GM21737 (cell line): ENCODE measurements at regions not wholly inside any gene's neighbourhood (a gene's known extent, or its start where the extent isn't known, plus 50 kb on each side); places are given as distances from the start of the nearest gene placed in this dataset.

Experiments used
- ATAC-seq: cut with Tn5 transposase; IDR thresholded peaks from one replicate; pipeline ENCODE4 v1.9.1; 2021; ENCODE audit warnings: mild to moderate bottlenecking, moderate library complexity; ENCODE audit not compliant: unreplicated experiment

DNA sequence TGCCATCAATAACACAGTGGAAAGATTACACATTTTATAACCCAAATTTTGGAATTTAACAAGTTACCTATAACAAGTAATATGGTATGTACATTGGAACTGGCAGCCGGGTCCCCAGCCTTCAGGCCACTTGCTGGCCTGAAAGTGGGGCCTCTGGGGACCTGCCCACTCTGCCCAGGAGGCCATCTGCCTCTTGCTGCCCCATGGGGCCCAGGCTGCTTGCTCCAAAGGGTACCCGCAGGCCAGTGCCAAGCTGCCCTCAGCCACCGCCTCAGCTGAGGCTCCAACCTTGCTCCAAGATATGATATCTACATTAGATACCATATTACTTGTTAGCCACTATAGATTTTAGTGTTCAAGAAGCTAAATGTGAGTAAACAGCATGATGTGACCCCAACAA lies 120.8 kb upstream of the TMEFF2 start:
- ATAC-seq: no peak

DNA sequence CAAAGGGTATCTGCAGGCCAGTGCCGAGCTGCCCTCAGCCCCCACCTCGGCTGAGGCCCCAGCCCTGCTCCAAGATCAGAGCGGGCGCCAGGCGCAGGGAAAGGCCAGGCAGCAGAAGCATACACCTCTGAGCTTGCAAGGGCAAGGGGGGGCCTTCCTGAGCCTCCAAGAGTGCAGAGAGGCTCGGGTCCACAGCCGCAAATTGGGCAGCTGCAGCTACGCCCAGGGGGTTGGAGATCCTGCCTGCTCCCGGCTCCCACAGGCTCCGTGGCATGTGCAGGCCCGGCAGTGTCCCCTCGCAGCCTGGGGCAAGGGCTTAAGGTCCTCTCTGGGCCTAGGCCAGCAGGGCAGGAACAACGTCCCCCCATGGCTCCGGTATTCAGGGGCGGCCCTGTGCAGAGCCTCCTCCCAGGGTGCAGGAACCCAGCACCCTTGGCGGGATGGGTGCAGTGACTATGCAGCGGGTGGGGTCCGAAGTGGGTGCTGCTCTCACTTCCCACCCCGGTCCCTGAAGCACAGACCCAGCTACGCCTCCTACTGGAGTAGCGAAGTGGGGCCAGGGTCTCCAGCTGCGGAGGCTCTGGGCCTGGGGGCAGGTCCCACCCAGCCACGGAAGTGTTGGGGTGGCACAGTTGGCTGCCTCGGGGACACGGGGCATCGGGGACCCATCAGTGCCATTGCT lies 120.2 kb upstream of the TMEFF2 start:
- ATAC-seq: no peak

DNA sequence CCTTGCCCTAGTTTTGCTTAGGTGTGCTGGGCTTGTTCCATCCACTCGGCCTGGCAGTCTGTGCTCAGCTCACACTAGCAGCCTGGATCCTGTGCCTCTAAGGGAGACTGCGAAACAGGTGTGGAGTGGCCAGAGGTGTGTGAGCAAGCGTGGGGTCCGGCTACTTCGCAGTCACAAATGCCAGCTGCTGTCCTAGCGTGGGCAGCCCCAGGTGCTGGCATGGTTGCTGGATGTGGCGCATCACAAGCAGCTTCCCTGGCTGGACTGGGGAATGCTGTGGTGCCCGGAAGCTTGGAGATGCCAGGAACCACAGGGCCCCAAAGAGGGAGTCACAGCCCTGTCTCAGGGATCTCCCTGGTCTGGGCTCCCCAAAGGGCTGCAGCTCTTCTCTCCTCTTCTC lies 119.0 kb upstream of the TMEFF2 start:
- no peak for ATAC-seq

DNA sequence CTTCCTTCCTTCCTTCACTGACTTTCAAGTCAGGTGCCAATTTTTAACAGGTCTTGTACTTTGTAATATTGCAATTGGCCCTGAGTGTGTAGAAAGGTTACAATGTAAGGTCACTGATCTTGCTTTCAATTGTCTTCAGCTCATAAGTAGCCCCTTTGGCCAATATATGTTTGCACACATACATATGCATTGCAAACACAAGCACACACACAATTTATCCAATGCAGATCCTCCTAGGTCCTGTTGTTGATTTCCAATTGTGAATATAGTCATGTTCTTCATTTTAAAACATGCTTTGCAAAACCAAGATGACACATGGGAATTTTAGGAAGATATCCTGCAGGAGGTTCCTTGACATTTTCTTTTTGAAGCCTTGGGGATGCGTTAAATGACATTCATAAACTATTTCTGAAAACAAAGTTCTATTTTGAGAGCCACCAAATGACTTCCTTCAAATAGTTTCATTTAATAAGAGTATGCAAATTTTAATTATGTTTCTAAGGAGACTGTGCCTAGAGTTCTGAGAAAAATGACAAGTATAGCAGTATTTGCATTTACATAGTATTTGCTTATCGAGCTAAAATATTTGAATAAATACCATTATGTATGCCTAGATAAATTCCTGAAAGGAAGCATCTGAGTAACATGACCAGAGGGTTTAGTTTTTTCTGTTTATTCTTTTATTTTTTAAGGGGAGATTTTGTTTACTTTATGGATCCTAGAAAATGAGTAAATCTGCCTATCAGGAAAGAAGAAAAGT lies 117.1 kb upstream of the TMEFF2 start:
- ATAC-seq: no peak

DNA sequence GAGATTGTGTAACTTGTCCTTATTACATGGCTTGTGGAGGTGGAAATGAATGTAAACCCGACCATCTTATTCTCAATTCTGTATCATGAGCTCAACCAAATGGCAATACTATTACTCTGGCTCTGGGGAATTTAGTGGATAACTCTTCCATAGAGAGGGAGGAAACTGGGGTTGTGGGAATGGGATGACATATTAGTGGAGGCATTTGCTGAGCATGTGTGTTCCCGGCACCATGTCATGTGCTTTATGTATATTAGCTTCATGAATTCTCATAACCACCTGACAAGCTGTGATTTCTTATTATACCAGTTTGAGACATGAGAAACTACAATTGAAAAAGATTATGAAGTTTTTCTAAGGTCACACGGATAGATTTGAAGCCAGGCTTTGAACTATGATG lies 112.8 kb upstream of the TMEFF2 start:
- no peak for ATAC-seq

DNA sequence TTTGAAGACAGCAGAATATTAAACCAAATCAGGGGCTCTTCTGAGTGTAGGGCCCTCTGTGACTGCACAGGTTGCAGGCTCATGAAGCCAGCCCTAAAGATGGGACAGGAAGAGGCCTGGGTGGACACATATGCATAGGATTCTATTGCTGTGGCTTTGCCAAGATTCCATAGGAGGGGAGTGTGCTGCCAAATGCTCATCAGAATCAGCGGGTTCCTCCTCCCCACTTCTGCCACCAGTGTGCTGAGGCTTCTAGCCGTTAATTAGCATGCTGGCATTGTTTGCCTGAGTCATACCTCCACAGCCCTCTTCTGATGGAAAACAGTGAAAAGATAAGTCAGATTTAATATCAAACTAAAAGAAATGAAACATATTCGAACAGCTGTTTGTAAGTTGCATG lies 103.9 kb upstream of the TMEFF2 start:
- no peak for ATAC-seq

DNA sequence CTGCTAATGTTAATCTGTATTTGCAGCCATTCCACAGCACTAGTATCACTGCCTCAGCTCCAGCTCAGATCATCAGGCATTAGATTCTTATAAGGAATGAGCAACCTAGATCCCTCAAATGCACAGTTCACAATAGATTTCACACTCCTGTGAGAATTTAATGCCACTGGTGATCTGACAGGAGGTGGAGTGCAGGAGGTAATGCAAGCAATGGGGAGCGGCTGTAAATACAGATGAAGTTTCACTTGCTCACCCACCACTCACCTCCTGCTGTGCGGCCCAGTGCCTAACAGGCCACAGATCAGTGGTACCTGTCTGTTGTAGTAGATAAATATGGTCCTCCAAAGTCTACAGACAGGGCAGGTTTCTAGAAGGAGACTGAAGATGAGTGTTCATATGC lies 97.7 kb upstream of the TMEFF2 start:
- no peak for ATAC-seq

DNA sequence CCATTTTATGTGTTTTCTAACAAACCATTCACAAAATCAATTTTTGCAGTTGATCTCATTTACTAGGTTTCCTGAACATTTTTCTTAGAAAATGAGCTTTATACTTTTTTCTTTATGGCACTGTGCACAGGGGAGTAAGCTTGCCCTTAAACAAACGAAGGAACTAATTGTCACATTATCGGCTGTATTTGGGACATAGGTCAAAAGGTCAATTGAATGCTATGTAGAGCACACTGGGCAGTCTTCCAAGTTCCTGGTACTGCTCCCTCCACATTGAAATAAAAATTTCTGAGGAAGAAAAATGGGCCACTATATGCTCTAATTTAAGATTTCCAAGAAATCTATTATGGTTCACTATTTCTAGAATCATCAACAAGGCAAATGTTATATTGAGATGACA lies 93.6 kb upstream of the TMEFF2 start:
- no peak for ATAC-seq

DNA sequence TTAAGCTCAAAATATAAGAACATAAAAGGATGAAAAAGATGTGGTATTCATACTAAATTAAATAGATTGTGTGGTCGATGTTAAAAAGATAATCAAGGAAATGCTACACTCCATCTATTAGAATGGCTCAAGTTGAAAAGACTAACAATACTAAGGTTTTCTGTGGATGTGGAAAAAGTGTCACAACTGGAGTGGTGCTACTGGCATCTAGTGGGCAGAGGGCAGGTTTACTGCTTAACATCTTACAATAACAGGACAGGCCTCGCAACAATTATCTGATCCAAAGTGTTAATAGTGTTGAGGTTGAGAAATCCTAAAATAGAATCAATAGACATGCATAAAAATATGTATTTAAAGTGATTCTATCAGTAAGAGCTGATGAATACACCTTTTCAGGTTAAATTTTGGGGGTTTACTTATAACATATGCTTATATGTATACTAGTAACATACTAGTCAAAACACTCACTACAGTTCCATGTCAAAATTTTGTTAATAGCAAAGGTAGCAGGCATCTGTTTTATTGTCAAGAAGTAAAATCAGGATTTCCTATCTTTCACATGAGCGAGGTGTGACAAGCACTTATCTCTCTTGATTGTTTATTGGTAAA lies 91.5 kb upstream of the TMEFF2 start:
- ATAC-seq: no peak

DNA sequence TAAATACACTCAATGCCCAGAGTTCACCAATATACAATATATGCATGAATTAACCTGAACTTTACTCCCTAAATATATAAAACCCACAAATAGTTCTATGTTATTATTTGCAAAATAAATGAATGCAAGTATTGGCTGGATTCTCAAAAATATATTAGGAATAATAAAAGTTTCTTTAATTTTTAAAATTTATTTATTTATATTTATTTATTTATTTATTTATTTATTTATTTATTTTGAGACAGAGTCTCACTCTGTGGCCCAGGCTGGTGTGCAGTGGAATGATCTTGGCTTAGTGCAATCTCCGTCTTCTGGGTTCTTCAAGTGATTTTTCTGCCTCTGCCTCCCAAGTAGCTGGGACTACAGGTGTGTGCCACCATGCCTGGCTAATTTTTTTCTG lies 88.7 kb upstream of the TMEFF2 start:
- ATAC-seq: no peak

DNA sequence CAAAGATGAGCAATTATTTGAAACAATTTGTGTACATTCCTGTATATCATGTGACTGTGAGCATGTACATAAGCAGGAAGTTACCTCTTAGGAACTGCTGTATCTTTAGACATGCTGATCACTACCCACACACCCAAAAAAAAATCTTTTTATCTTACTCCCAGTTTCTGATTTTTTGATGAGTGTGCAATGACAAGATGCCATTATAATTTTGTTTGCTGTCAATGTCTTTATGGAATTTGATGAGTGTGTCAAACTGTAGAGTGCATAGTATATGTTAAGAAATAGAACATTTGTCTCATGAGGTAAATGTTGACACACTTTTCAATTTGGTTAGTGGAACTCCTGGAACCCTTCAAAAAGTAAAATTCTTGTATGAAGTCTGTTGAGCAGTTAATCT lies 84.0 kb upstream of the TMEFF2 start:
- ATAC-seq: no peak

DNA sequence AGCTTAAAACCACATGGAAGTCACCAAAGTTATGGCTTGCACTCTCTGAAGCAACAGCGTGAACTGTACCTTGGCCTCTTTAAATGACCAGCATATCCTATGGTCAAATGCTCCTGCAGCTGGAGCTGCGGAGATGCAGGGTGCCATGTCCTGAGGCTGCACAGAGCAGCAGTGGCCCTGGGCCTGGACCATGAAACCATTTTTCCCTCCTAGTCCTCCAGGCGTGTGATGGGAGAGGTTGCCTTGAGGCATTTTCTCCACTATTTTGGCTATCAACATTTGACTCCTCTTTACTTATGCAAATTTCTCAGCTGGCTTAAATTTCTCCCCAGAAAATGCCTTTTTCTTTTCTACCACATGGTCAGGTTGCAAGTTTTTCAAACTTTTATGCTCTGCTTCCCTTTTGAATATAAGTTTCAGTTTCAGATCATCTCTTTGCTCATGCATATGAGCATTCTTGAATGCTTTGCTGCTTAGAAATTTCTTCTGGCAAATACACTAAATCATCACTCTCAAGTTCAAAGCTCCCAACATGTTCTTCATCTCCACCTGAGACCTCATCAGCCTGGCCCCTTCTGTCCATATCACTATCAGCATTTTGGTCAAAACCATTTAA lies 82.9 kb upstream of the TMEFF2 start:
- ATAC-seq: no peak

DNA sequence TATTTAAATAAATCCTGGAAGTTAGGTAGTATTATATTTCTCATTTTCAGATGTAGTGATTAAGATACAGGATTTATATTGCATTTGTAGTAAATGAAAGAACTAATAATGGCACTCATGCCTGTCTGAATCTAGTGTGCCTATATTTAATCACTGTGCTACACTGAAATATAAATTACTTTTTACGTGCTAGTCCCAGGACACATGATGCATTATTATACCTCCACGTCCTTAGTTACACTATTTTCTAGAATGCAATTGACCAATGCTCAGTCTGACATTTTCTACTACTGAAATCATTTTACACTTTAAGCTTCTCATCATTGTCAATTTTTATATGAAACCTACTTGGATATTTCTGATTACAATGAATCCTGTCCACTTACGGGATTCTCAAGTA lies 80.9 kb upstream of the TMEFF2 start:
- no peak for ATAC-seq

DNA sequence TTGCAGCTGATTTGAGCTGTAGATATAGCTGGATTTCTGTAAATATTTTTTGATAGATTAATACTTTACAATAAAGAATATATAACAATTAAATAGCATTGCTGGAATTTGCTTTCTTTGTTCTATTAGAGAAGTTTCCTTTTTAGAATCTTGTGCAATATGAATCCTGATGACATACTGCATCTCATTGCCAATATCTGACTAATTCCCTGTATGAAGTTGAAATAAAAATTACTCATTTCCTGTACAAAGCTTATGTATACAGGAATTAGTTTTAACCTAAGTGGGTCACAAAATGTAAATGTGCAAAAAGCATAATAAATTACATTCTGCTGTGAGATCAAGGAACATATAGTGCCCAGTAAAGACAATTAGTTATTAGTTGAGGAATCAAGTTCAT lies 72.8 kb upstream of the TMEFF2 start:
- ATAC-seq: no peak

DNA sequence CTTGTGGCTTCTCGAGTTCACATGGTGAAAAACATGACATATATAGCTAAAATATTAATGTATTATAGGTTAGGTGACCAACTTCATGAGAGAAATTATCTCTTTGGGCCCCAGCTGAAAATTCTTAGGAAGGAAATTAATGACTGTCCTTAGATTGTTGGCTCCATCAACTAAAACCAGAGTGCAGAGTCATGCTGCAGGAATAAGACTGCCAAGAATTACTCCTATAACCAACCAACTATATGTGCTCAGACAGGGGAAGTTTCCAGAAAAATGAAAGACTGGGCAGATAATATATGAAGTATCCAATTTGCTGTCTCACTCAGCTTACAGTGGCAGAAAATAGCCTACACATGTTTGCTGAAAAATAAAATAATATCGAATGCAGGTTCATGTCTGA lies 71.0 kb upstream of the TMEFF2 start:
- ATAC-seq: no peak

DNA sequence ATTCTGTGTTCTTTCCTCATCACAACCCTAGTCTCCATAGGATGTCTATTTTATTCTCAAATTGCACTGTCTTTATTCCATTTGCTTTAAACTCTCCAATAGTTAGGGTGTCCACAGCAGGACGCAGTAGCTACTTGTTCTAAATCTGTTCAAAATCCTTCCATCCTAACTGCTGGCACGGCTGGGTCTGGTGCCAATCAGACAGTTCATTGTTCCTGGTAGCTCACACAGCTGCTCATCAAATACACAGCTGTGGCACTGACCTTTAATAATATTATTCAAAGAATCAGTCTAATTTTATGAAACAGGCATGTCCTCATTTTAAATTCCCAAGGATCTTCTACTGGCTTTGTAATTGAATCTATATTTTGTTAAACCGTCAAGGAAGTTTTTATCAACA lies 59.7 kb upstream of the TMEFF2 start:
- no peak for ATAC-seq

DNA sequence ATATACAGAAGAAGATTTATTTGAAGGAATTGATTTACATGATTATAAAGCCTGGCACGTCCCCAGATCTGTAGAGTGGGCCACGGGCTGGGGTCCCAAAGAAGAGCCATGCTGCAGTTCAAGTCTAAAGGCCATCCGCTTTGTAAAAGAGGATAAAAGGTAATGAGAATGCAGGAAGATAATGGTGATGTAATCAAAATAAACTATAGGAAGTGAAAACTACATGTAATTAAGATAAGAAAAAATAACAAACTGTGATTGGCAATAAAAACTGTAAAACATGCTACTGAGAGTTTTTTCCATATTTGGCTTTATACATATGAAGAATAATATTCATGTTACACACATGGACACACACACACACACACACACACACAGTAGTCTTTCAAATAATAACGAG lies 59.0 kb upstream of the TMEFF2 start:
- no peak for ATAC-seq

DNA sequence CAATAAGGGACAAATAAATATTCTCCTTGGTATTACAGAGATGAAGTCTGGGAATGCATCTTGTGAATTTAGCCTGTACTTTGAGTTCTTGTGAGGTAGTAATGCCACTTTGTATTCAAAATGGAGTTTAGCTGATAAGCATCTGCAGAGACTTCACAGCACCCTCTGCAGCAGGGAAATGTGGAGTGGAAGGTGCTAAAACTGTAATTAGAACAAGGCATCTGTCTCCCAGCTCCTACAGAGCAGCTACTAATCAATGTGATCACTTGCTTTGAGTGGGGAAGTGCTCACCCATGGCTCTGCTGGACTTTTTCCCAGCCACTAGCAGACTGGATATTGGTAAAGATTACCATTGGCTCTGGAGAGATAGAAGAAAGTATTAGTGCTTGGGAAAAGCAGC lies 56.2 kb upstream of the TMEFF2 start:
- no peak for ATAC-seq

DNA sequence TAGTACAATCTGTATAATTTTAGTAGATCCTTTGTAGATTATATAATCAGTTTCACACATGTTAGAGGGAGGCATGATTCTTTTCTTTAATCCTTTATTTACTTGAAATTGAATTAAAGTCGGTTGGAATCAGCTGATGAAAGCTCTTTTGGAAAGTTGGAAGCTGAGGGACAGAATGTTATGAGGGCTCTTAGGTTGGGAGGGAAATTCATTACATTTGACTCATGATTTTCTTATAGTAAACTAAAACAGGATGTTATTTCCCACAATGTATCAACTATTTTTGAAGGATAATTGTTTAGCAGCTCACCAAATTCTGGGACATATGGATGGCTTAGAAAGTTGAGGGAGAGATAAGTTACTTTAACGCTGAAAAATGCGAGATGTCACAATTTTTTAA lies 52.7 kb upstream of the TMEFF2 start:
- ATAC-seq: no peak

DNA sequence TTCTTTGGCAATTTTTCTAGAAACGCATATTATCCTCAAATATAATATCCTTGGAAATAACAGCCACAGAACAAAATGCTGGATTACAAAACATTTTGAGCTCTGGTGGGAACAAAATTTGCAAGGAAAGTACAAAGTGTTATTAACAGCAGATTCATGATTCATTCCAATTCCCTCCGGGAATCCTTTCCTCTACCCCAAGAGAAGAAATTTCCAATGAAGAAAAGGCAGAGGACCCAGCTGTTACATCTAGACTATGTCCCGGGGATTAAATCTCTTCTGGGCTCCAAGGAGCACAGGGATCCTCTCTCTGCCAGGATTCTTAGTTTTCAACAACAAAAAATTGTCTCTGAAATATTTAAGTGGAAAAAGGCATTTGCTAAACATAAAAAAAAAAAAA lies 51.6 kb upstream of the TMEFF2 start:
- no peak for ATAC-seq

DNA sequence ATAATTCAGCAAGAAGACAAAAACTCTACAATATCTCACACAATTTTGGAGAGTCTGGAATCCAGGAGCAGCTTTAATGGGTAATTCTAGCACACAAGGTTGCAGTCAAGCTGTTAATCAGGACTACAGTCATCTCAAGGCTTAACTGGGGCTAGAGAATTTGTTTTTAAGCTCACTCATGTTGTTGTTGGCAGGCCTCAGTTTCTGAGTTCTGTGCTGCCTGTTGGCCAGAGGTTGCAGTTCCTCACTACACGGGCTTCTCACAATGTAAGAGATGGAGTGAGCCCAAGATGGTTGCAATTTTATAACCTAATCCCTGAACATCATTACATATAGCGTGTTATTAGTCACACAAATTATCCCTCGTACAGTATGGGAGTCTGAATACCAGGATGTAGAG lies 50.6 kb upstream of the TMEFF2 start:
- no peak for ATAC-seq
